K562 (cell line): ENCODE measurements at regions not wholly inside any gene's neighbourhood (a gene's known extent, or its start where the extent isn't known, plus 50 kb on each side); places are given as distances from the start of the nearest gene placed in this dataset.

Experiments
- EWSR1 ChIP-seq: fragments of 450-650 bp; IDR thresholded peaks from 2 replicates; pipeline ENCODE4 v1.6.1; 2018; ENCODE audit warnings: borderline replicate concordance, mild to moderate bottlenecking, low read depth, moderate library complexity; ENCODE audit not compliant: partially characterized antibody
- JUNB ChIP-seq: fragments of 450-650 bp; formaldehyde crosslinking; conservative IDR thresholded peaks from 2 replicates; pipeline ENCODE4 v1.4.0; 2020; ENCODE audit warnings: mild to moderate bottlenecking
- NCOA6 ChIP-seq: fragments of 450-650 bp; IDR thresholded peaks from 2 replicates; pipeline ENCODE4 v1.6.1; 2017; ENCODE audit warnings: mild to moderate bottlenecking
- RAD51 ChIP-seq: fragments of 450-650 bp; IDR thresholded peaks from 2 replicates; pipeline ENCODE4 v1.7.1; 2016; ENCODE audit warnings: low read depth, mild to moderate bottlenecking, borderline replicate concordance
- SMARCE1 ChIP-seq: fragments of 450-650 bp; IDR thresholded peaks from 2 replicates; pipeline ENCODE4 v1.7.1; 2016; ENCODE audit warnings: mild to moderate bottlenecking
- TFAM ChIP-seq: fragments of 250-450 bp; sonication (Bioruptor Pico); conservative IDR thresholded peaks from 2 replicates; pipeline ENCODE4 v1.5.0; 2021; ENCODE audit warnings: mild to moderate bottlenecking, moderate library complexity
- ZNF398 ChIP-seq: fragments of 250-450 bp; sonication (Bioruptor Pico); IDR thresholded peaks from 2 replicates; pipeline ENCODE4 v1.8.0; 2021; ENCODE audit warnings: moderate library complexity, mild to moderate bottlenecking, inconsistent platforms
- TF ChIP-seq, protein P1 (sequence below), 2 experiments: fragments of 200-800 bp in 1 of 2; sonication (Bioruptor generic) in 1 of 2; sonication (generic) in 1 of 2; formaldehyde crosslinking in 1 of 2; IDR thresholded peaks in 1 of 2; conservative IDR thresholded peaks in 1 of 2; 2 replicates each; pipeline versions ENCODE4 v1.5.0 to v1.6.1; 2016 to 2020; ENCODE audit warnings: missing compliant biosample characterization in 1 of 2, missing genetic modification characterization in 1 of 2, missing genetic modification reagents in 1 of 2
- TF ChIP-seq, protein P2 (sequence below): sonication (generic); formaldehyde crosslinking; IDR thresholded peaks from 2 replicates; pipeline ENCODE4 v1.8.1; 2023; ENCODE audit warnings: mild to moderate bottlenecking, missing genetic modification reagents

- TF ChIP-seq, protein P1, sequence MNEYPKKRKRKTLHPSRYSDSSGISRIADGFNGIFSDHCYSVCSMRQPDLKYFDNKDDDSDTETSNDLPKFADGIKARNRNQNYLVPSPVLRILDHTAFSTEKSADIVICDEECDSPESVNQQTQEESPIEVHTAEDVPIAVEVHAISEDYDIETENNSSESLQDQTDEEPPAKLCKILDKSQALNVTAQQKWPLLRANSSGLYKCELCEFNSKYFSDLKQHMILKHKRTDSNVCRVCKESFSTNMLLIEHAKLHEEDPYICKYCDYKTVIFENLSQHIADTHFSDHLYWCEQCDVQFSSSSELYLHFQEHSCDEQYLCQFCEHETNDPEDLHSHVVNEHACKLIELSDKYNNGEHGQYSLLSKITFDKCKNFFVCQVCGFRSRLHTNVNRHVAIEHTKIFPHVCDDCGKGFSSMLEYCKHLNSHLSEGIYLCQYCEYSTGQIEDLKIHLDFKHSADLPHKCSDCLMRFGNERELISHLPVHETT (CRISPR knock-in tag; conservative IDR thresholded peaks at IDR 0.05 in 1 of 2, IDR thresholded peaks at IDR 0.05 in 1 of 2): no peak
- TF ChIP-seq NCOA6: no peak
- no peak for TF ChIP-seq EWSR1
- TF ChIP-seq ZNF398: no peak
- TF ChIP-seq RAD51: no peak
- peak; percentile 99 for TF ChIP-seq SMARCE1
- TF ChIP-seq, protein P2, sequence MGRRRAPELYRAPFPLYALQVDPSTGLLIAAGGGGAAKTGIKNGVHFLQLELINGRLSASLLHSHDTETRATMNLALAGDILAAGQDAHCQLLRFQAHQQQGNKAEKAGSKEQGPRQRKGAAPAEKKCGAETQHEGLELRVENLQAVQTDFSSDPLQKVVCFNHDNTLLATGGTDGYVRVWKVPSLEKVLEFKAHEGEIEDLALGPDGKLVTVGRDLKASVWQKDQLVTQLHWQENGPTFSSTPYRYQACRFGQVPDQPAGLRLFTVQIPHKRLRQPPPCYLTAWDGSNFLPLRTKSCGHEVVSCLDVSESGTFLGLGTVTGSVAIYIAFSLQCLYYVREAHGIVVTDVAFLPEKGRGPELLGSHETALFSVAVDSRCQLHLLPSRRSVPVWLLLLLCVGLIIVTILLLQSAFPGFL (CRISPR knock-in tag): no peak
- no peak for TF ChIP-seq TFAM
- TF ChIP-seq JUNB (CRISPR knock-in tag): peak; percentile 82
Observed at GRCh38 chr3:33942483-33943150, 144.2 kb downstream of the PDCD6IP start (continued).
